DND-41 (cell line): ENCODE measurements at regions not wholly inside any gene's neighbourhood (a gene's known extent, or its start where the extent isn't known, plus 50 kb on each side); places are given as distances from the start of the nearest gene placed in this dataset.

Source experiments
- ATAC-seq: fragments of 200-7000 bp; cut with Tn5 transposase; 3 replicates; pipeline ENCODE4 v1.9.1; 2021; ENCODE audit warnings: low read depth; ENCODE audit not compliant: insufficient read depth
- DNase-seq: peaks from one replicate; pipeline ENCODE4 v3.0.0-alpha.2; 2020
- H2AFZ ChIP-seq: 2 replicates; pipeline ENCODE4 v1.6.0; 2012; ENCODE audit warnings: low read depth, low read length
- H3K27ac ChIP-seq: 2 replicates; pipeline ENCODE4 v1.5.1; 2012; ENCODE audit warnings: low read length, inconsistent platforms
- H3K27me3 ChIP-seq: fragments of 200-600 bp; sonication (generic); 2 replicates; pipeline ENCODE4 v1.6.0; 2012; ENCODE audit warnings: low read length, mild to moderate bottlenecking, inconsistent platforms; ENCODE audit not compliant: insufficient read depth, poor library complexity
- H3K36me3 ChIP-seq: 2 replicates; pipeline ENCODE4 v1.5.1; 2012; ENCODE audit warnings: low read length, inconsistent platforms; ENCODE audit not compliant: insufficient read depth
- H3K4me1 ChIP-seq: 2 replicates; pipeline ENCODE4 v1.5.1; 2012; ENCODE audit warnings: mild to moderate bottlenecking, low read length; ENCODE audit not compliant: insufficient read depth
- H3K4me2 ChIP-seq: 2 replicates; pipeline ENCODE4 v1.6.0; 2012; ENCODE audit warnings: mild to moderate bottlenecking, moderate library complexity, low read length, inconsistent platforms; ENCODE audit not compliant: insufficient read depth
- H3K4me3 ChIP-seq, 2 experiments: fragments of 200-600 bp in 1 of 2; shearing (Covaris generic) in 1 of 2; 2 replicates each; pipeline ENCODE4 v1.5.1; 2012 to 2016; ENCODE audit warnings: inconsistent platforms in 2 of 2, low read length in 2 of 2, mild to moderate bottlenecking in 2 of 2, low read depth in 1 of 2, moderate library complexity in 1 of 2
- H3K79me2 ChIP-seq: 2 replicates; pipeline ENCODE4 v1.6.0; 2012; ENCODE audit warnings: low read length, inconsistent platforms; ENCODE audit not compliant: insufficient read depth
- H3K9ac ChIP-seq: 2 replicates; pipeline ENCODE4 v1.6.0; 2012; ENCODE audit warnings: low read depth, mild to moderate bottlenecking, inconsistent platforms, low read length, moderate library complexity
- H3K9me3 ChIP-seq: 2 replicates; pipeline ENCODE4 v1.5.1; 2012; ENCODE audit warnings: low read length, moderate library complexity, mild to moderate bottlenecking, inconsistent platforms; ENCODE audit not compliant: insufficient read depth, severe bottlenecking
- H4K20me1 ChIP-seq: 2 replicates; pipeline ENCODE4 v1.6.0; 2012; ENCODE audit warnings: low read length; ENCODE audit not compliant: insufficient read depth
- EZH2 ChIP-seq: IDR thresholded peaks from 3 replicates; pipeline ENCODE4 v1.6.1; 2012; ENCODE audit warnings: borderline replicate concordance, low read depth, mild to moderate bottlenecking, moderate library complexity, low read length, inconsistent platforms; ENCODE audit not compliant: severe bottlenecking
- TF ChIP-seq, protein P1 (sequence below): IDR thresholded peaks from 2 replicates; pipeline ENCODE4 v1.5.1; 2012; ENCODE audit warnings: borderline replicate concordance, low read length, moderate library complexity, mild to moderate bottlenecking; ENCODE audit not compliant: poor library complexity, severe bottlenecking; ENCODE audit errors: extremely low read depth

DNA sequence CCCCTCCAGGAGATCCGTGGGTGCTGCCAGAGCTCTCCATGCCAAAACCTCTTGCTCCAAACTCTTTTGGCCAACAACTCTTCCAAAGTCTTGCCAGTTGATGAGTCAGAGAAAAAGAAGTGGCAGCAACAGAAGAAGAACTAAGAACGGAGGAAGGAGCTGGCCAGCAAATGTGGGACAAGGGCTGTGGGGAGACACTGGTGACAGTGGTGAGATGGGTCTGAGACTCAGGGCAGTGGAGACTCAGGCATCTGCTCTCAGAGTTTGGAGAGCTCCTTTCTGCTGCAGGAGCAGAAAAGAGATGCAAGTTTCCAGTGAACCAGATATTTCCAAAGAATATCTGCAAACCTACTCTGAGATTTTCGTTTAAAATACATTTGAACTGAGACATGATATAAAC lies 92.3 kb upstream of the SEMA6A start:
- Histone ChIP-seq H3K79me2 (no peaks in the 10 kb centered on the region), H3K4me1 (no peaks in the 10 kb centered on the region), H3K9me3 (peaks cover 1% of the 10 kb centered on the region), H3K36me3 (no peaks in the 10 kb centered on the region), H3K4me3 (no peak overlapping the region), H3K27me3 (no peaks in the 10 kb centered on the region), H2AFZ (no peak overlapping the region), H3K27ac (no peak overlapping the region), H3K4me2 (no peak overlapping the region), H3K9ac (no peak overlapping the region), H4K20me1 (no peaks in the 10 kb centered on the region)
- DNase-seq (no peak), ATAC-seq (no peak)
- TF ChIP-seq, protein P1, sequence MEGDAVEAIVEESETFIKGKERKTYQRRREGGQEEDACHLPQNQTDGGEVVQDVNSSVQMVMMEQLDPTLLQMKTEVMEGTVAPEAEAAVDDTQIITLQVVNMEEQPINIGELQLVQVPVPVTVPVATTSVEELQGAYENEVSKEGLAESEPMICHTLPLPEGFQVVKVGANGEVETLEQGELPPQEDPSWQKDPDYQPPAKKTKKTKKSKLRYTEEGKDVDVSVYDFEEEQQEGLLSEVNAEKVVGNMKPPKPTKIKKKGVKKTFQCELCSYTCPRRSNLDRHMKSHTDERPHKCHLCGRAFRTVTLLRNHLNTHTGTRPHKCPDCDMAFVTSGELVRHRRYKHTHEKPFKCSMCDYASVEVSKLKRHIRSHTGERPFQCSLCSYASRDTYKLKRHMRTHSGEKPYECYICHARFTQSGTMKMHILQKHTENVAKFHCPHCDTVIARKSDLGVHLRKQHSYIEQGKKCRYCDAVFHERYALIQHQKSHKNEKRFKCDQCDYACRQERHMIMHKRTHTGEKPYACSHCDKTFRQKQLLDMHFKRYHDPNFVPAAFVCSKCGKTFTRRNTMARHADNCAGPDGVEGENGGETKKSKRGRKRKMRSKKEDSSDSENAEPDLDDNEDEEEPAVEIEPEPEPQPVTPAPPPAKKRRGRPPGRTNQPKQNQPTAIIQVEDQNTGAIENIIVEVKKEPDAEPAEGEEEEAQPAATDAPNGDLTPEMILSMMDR, result no peak
- TF ChIP-seq EZH2, result no peak

DNA sequence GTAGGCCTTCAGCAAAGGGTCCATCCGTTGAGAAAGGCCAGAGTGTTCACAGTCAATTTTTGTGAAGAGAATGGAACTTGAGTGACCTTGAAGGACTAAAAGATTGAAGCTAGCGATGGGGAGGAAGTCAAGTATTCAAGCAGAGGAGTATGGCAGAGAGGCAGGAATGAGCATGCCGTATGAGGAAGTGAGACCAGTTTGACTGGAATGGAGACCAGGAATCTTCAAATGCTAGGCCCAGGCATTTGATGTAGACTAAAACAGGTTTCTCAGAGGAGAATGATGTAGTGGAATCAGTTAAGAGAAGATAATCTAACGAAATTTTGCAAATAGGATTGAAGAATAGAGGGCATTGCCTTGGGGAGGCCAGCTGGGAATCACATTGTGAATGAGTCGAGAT lies 90.4 kb upstream of the SEMA6A start:
- H3K36me3 ChIP-seq, result no peaks in the 10 kb centered on the region
- H2AFZ ChIP-seq, result no peak overlapping the region
- no peaks in the 10 kb centered on the region for H4K20me1 ChIP-seq
- no peak overlapping the region for H3K9ac ChIP-seq
- H3K4me1 ChIP-seq, result no peaks in the 10 kb centered on the region
- H3K9me3 ChIP-seq, result peaks cover 14% of the 10 kb centered on the region
- H3K79me2 ChIP-seq, result no peaks in the 10 kb centered on the region
- H3K27ac ChIP-seq, result no peak overlapping the region
- H3K4me3 ChIP-seq, result no peak overlapping the region
- no peak overlapping the region for H3K4me2 ChIP-seq
- DNase-seq (no peak), ATAC-seq (no peak)
- TF ChIP-seq, protein P1, result no peak
- no peak for TF ChIP-seq EZH2
- no peaks in the 10 kb centered on the region for H3K27me3 ChIP-seq

DNA sequence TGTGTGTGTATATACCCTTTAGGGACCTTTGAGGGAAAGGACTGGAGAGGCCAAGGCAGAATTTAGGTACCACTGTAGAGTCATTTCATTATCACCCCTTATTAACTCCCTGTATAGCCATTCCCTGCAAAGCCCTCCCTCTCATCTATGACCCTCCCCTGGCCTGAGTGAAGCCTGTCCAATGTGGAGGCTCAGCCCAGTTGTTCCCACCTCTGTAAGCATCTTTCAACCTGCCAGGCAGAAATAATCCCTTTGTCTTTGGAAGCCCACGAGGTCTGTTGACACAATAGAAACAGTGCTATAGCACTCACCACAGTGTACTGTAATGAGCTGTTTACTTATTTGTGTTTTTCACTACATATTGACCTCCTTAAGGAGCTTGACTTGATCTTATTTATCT lies 88.5 kb upstream of the SEMA6A start:
- Histone ChIP-seq H3K4me1 (no peaks in the 10 kb centered on the region), H3K9me3 (peaks cover 14% of the 10 kb centered on the region), H4K20me1 (no peaks in the 10 kb centered on the region), H2AFZ (no peak overlapping the region), H3K9ac (no peak overlapping the region), H3K4me2 (no peak overlapping the region), H3K4me3 (no peak overlapping the region), H3K27ac (no peak overlapping the region), H3K79me2 (no peaks in the 10 kb centered on the region), H3K27me3 (no peaks in the 10 kb centered on the region), H3K36me3 (no peaks in the 10 kb centered on the region)
- TF ChIP-seq EZH2, result no peak
- TF ChIP-seq, protein P1, result no peak
- ATAC-seq (no peak), DNase-seq (no peak)

DNA sequence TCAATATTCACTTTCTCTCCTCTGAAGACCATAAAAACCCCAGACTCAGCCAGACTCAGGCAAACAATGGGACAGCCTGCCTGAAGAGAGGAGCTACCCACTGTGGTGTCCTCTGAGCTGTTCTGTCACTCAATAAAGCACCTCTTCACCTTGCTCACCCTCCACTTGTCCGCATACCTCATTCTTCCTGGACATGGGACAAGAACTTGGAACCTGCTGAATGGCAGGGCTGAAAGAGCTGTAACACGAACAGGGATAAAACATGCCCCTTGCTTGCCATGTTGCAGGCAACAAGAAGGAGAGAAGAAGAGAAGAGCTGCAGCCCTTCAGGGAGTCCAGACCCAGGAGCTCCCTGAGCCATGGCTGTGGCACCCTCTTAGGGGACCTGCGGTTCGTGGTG lies 86.8 kb upstream of the SEMA6A start:
- Histone ChIP-seq H3K4me1 (no peaks in the 10 kb centered on the region), H3K9ac (no peak overlapping the region), H3K36me3 (no peaks in the 10 kb centered on the region), H4K20me1 (no peaks in the 10 kb centered on the region), H3K4me3 (no peak overlapping the region), H3K9me3 (peaks cover 14% of the 10 kb centered on the region), H3K27me3 (no peaks in the 10 kb centered on the region), H3K4me2 (no peak overlapping the region), H3K27ac (no peak overlapping the region), H2AFZ (no peak overlapping the region), H3K79me2 (no peaks in the 10 kb centered on the region)
- peak; percentile 3 for DNase-seq
- TF ChIP-seq EZH2, result no peak
- TF ChIP-seq, protein P1, result no peak
- no peak for ATAC-seq
